OCI-LY3 (cell line): ENCODE measurements at regions not wholly inside any gene's neighbourhood (a gene's known extent, or its start where the extent isn't known, plus 50 kb on each side); places are given as distances from the start of the nearest gene placed in this dataset.

Experiments
- H2AFZ ChIP-seq: fragments of 200-600, 300-600 bp; shearing (Covaris generic); 2 replicates; pipeline ENCODE4 v1.6.0; 2014; ENCODE audit warnings: antibody characterized with exemption, low read depth, low read length
- H3K27ac ChIP-seq: fragments of 200-600, 300-600 bp; sonication (generic); 2 replicates; pipeline ENCODE4 v1.5.1; 2014; ENCODE audit warnings: mild to moderate bottlenecking, low read length, moderate library complexity, mixed read lengths
- H3K27me3 ChIP-seq: fragments of 200-600, 300-600 bp; sonication (generic); 2 replicates; pipeline ENCODE4 v1.6.1; 2014; ENCODE audit warnings: low read depth, low read length, mixed read lengths
- H3K36me3 ChIP-seq: fragments of 200-600, 300-600 bp; sonication (generic); replicated peaks from 2 replicates; pipeline ENCODE3; 2014; ENCODE audit warnings: low read depth, low read length, mixed read lengths
- H3K4me1 ChIP-seq: fragments of 300-600, 200-600 bp; sonication (generic); 2 replicates; pipeline ENCODE4 v1.6.1; 2014; ENCODE audit warnings: low read length, mixed read lengths
- H3K4me2 ChIP-seq: fragments of 200-600, 300-600 bp; sonication (generic); 2 replicates; pipeline ENCODE4 v1.6.1; 2014; ENCODE audit warnings: low read length, mixed read lengths
- H3K4me3 ChIP-seq: fragments of 300-600, 200-600 bp; sonication (generic); 2 replicates; pipeline ENCODE4 v1.5.1; 2014; ENCODE audit warnings: antibody characterized with exemption, mild to moderate bottlenecking, low read length, moderate library complexity
- H3K79me2 ChIP-seq: fragments of 300-600, 200-600 bp; shearing (Covaris generic); 2 replicates; pipeline ENCODE4 v1.6.1; 2014; ENCODE audit warnings: mild to moderate bottlenecking, low read length, mixed read lengths
- H3K9ac ChIP-seq: fragments of 300-600, 200-600 bp; shearing (Covaris generic); 2 replicates; pipeline ENCODE4 v1.6.0; 2014; ENCODE audit warnings: mild to moderate bottlenecking, low read length, moderate library complexity
- H3K9me3 ChIP-seq: fragments of 200-600, 300-600 bp; shearing (Covaris generic); 2 replicates; pipeline ENCODE4 v1.6.1; 2014; ENCODE audit warnings: low read length, mixed read lengths; ENCODE audit not compliant: insufficient read depth
- H4K20me1 ChIP-seq: fragments of 200-600, 300-600 bp; sonication (generic); 2 replicates; pipeline ENCODE4 v1.6.1; 2016; ENCODE audit warnings: low read length, mixed read lengths; ENCODE audit not compliant: insufficient read depth
- CTCF ChIP-seq: fragments of 200-600, 300-600 bp; sonication (generic); IDR thresholded peaks from 2 replicates; pipeline ENCODE4 v1.5.1; 2014; ENCODE audit warnings: antibody characterized with exemption, low read length, low read depth
- EZH2phosphoT487 ChIP-seq: fragments of 200-600 bp; shearing (Covaris generic); IDR thresholded peaks from 2 replicates; pipeline ENCODE4 v1.6.1; 2018; ENCODE audit warnings: antibody characterized with exemption, mixed run types, low read depth

- Histone ChIP-seq H3K27me3 (no peaks in the 10 kb centered on the region), H3K9me3 (no peaks in the 10 kb centered on the region), H2AFZ (no peak overlapping the region), H3K9ac (no peak overlapping the region), H3K4me1 (no peaks in the 10 kb centered on the region), H3K79me2 (no peaks in the 10 kb centered on the region), H3K27ac (no peak overlapping the region), H4K20me1 (no peaks in the 10 kb centered on the region), H3K36me3 (no peaks in the 10 kb centered on the region), H3K4me2 (no peak overlapping the region), H3K4me3 (no peak overlapping the region)
- TF ChIP-seq EZH2phosphoT487 (no peak), CTCF (no peak)
Measured at GRCh38 chr10:10014846-10015245, 1002.8 kb upstream of the CELF2 start.

GRCh38 chr10:10017716-10018115 is 1000.0 kb upstream of the CELF2 start:
- Histone ChIP-seq H3K9me3 (no peaks in the 10 kb centered on the region), H3K27me3 (no peaks in the 10 kb centered on the region), H3K4me3 (no peak overlapping the region), H3K36me3 (no peaks in the 10 kb centered on the region), H3K4me2 (no peak overlapping the region), H3K9ac (no peak overlapping the region), H4K20me1 (no peaks in the 10 kb centered on the region), H3K4me1 (no peaks in the 10 kb centered on the region), H2AFZ (no peak overlapping the region), H3K27ac (no peak overlapping the region), H3K79me2 (no peaks in the 10 kb centered on the region)
- no peak for TF ChIP-seq CTCF
- TF ChIP-seq EZH2phosphoT487, result no peak

- Histone ChIP-seq H2AFZ (no peak overlapping the region), H3K79me2 (no peaks in the 10 kb centered on the region), H4K20me1 (no peaks in the 10 kb centered on the region), H3K9me3 (no peaks in the 10 kb centered on the region), H3K4me1 (no peaks in the 10 kb centered on the region), H3K4me3 (no peak overlapping the region), H3K36me3 (no peaks in the 10 kb centered on the region), H3K27ac (no peak overlapping the region), H3K9ac (no peak overlapping the region), H3K4me2 (no peak overlapping the region), H3K27me3 (no peaks in the 10 kb centered on the region)
- TF ChIP-seq EZH2phosphoT487, result no peak
- TF ChIP-seq CTCF, result no peak
Measured at GRCh38 chr10:10020945-10021344, 996.7 kb upstream of the CELF2 start.

GRCh38 chr10:10032991-10033390 is 984.7 kb upstream of the CELF2 start:
- no peak for TF ChIP-seq CTCF
- TF ChIP-seq EZH2phosphoT487, result no peak

More at GRCh38 chr10:10032991-10033390, 984.7 kb upstream of the CELF2 start:
- Histone ChIP-seq H3K27ac (no peak overlapping the region), H3K4me2 (no peak overlapping the region), H3K79me2 (no peaks in the 10 kb centered on the region), H3K36me3 (no peaks in the 10 kb centered on the region), H2AFZ (no peak overlapping the region), H3K4me3 (no peak overlapping the region), H3K27me3 (no peaks in the 10 kb centered on the region), H3K9me3 (no peaks in the 10 kb centered on the region), H4K20me1 (no peaks in the 10 kb centered on the region), H3K4me1 (no peaks in the 10 kb centered on the region), H3K9ac (no peak overlapping the region)
